ENCODE measurements at regions not wholly inside any gene's neighbourhood (a gene's known extent, or its start where the extent isn't known, plus 50 kb on each side); places are given as distances from the start of the nearest gene placed in this dataset.

- H3K36me3 ChIP-seq: no peaks in the 10 kb centered on the region
- DNase-seq: no peak
- no peaks in the 10 kb centered on the region for H3K4me1 ChIP-seq
- H3K9me3 ChIP-seq: no peaks in the 10 kb centered on the region
- H3K4me3 ChIP-seq (ENCODE audit: low read depth, low read length): no peak overlapping the region
- no peaks in the 10 kb centered on the region for H3K27me3 ChIP-seq
- no peak for TF ChIP-seq CTCF (IDR thresholded peaks at IDR 0.05; ENCODE audit: low read depth, low read length)
Measured at GRCh38 chr2:124967325-124967724, 942.2 kb downstream of the CNTNAP5 start.

DNA sequence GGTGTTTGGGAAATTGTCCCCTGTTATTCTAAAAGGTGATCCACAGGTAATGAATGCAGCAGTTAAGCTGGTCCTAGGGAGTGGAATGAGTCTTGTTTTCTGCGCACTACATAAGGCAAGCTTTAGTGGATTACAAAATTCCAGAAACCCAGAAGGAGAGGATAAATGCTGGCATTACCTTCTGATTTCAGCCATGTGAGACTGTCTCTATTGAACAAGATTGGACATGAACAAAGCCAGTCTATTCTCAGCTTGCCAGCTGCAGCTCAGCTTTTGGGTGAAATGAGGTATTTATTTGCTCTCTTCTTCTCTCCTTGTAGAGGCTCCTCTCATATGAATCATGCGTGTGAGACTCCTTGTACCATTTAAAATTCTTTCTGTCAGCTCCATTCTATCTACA lies 944.9 kb downstream of the CNTNAP5 start:
- Histone ChIP-seq H3K4me3 (ENCODE audit: low read depth, low read length) (no peak overlapping the region), H3K27me3 (no peaks in the 10 kb centered on the region), H3K9me3 (no peaks in the 10 kb centered on the region), H3K4me1 (no peaks in the 10 kb centered on the region), H3K36me3 (no peaks in the 10 kb centered on the region)
- no peak for DNase-seq
- TF ChIP-seq CTCF (IDR thresholded peaks at IDR 0.05; ENCODE audit: low read depth, low read length): no peak

DNA sequence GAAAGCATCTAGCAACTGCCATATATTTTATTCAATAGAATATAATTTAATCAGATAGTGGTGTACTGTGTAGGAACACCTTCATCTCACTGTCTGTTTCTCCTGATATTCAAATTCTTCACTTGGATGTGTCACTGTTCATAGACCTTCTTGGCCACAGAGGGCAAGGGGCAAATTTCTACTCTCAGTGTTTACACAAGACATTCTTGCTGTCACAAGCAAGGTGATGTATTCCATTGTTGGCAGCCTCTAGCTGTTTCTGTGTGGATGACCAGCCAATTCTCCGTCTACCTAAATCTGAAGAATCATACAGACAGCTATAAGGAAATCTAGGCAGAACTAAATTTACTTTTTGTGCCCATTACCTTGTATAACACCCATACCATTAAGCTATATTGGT lies 948.3 kb downstream of the CNTNAP5 start:
- no peaks in the 10 kb centered on the region for H3K27me3 ChIP-seq
- H3K9me3 ChIP-seq: no peaks in the 10 kb centered on the region
- no peaks in the 10 kb centered on the region for H3K36me3 ChIP-seq
- no peak overlapping the region for H3K4me3 ChIP-seq (ENCODE audit: low read depth, low read length)
- no peak for DNase-seq
- H3K4me1 ChIP-seq: no peaks in the 10 kb centered on the region
- TF ChIP-seq CTCF (IDR thresholded peaks at IDR 0.05; ENCODE audit: low read depth, low read length): no peak

GRCh38 chr2:124975224-124975623 lies 950.1 kb downstream of the CNTNAP5 start:
- no peak for TF ChIP-seq CTCF (IDR thresholded peaks at IDR 0.05; ENCODE audit: low read depth, low read length)
- DNase-seq: no peak
- no peaks in the 10 kb centered on the region for H3K36me3 ChIP-seq
- H3K4me1 ChIP-seq: no peaks in the 10 kb centered on the region
- no peaks in the 10 kb centered on the region for H3K27me3 ChIP-seq
- H3K9me3 ChIP-seq: no peaks in the 10 kb centered on the region
- H3K4me3 ChIP-seq (ENCODE audit: low read depth, low read length): no peak overlapping the region

DNA sequence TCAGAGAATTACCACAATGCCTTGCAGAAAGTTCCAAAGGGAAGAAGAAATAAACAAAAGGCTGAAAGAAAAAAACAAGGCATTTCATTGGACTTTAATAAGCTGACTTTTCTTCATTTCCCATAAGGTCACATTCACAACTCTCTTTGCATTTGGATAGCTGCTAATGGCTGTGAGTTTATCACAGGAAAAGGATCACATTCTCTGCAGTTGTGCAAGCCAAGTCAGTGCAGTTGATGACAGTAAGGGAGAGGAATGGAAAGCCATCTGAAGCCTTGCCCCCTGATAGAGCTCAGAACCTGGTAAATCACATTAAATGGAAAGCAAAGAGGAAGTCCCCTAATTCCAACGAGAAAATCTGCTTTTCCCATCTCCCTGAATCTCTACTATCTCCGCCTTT lies 950.6 kb downstream of the CNTNAP5 start:
- H3K4me1 ChIP-seq: no peaks in the 10 kb centered on the region
- DNase-seq: no peak
- H3K36me3 ChIP-seq: no peaks in the 10 kb centered on the region
- H3K4me3 ChIP-seq (ENCODE audit: low read depth, low read length): no peak overlapping the region
- no peaks in the 10 kb centered on the region for H3K9me3 ChIP-seq
- no peak for TF ChIP-seq CTCF (IDR thresholded peaks at IDR 0.05; ENCODE audit: low read depth, low read length)
- H3K27me3 ChIP-seq: no peaks in the 10 kb centered on the region

DNA sequence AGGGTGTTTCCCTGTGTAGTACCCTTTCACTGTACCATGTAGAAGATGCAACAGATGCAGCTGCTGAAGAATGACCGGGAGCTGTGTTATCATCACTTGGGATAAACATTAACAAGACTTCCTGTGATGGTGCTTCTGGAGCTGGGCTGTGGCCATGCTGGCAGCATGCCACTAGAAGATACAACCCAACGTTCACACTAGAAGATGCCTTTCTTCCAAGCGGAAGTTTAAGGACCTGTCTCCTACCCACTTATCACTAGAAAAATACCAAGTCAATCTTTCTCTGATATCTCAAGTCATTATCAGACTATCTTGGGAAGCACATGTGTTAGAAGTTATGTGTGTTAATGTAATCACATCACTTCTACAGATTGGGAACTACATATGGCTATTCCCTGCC lies 953.5 kb downstream of the CNTNAP5 start:
- no peaks in the 10 kb centered on the region for H3K4me1 ChIP-seq
- no peak overlapping the region for H3K4me3 ChIP-seq (ENCODE audit: low read depth, low read length)
- DNase-seq: no peak
- no peaks in the 10 kb centered on the region for H3K27me3 ChIP-seq
- no peak for TF ChIP-seq CTCF (IDR thresholded peaks at IDR 0.05; ENCODE audit: low read depth, low read length)
- no peaks in the 10 kb centered on the region for H3K9me3 ChIP-seq
- H3K36me3 ChIP-seq: no peaks in the 10 kb centered on the region
